NCI-H82 treated with DMSO at 0.1 percent for 48 hours (cell line): ENCODE measurements at regions not wholly inside any gene's neighbourhood (a gene's known extent, or its start where the extent isn't known, plus 50 kb on each side); places are given as distances from the start of the nearest gene placed in this dataset.
A peak's percentile ranks its signal among the peaks of the same experiment; 100 is the strongest.

Source experiments
- DNase-seq: peaks from one replicate; lab custom pipeline; 2025; ENCODE audit not compliant: unreplicated experiment; lab: John Stamatoyannopoulos, UW

- no peak for DNase-seq
Observed at GRCh38 chr21:28547766-28548165, 444.9 kb downstream of the LTN1 start.

GRCh38 chr21:28543975-28544374 lies 448.7 kb downstream of the LTN1 start:
- no peak for DNase-seq

DNA sequence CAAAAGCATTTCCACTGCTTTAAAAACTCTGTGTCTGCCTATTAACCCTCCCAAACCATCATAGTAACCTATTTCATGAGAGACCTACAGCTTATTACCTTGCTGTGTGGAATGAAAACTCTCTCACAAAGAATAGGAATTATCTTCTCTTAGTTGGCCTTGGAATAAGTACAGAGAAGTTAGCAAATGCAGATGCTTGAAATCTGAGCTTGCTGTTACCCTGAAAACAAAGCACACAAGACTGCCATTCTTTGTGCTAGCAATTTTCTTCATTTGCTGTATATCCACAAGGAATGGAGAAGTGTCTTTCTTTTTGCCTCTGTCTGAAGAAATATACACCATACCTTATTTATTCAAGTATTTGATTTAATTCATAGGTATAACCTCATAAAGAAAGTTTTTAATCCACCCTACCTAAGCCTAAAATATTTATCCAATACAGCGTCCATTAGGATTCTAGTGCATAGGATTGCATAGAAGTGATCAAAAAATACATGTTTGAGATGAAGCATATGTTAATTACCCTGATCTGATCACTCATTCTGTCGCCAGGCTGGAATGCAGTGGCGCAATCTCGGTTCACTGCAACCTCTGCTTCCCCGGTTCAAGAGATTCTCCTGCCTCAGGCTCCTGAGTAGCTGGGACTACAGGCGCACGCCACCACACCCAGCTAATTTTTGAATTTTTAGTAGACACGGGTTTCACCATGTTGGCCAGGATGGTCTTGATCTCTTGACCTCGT lies 451.1 kb downstream of the LTN1 start:
- no peak for DNase-seq

GRCh38 chr21:28540514-28540913 lies 452.2 kb downstream of the LTN1 start:
- DNase-seq, result no peak

GRCh38 chr21:28539623-28539988 lies 453.1 kb downstream of the LTN1 start:
- DNase-seq, result no peak

DNA sequence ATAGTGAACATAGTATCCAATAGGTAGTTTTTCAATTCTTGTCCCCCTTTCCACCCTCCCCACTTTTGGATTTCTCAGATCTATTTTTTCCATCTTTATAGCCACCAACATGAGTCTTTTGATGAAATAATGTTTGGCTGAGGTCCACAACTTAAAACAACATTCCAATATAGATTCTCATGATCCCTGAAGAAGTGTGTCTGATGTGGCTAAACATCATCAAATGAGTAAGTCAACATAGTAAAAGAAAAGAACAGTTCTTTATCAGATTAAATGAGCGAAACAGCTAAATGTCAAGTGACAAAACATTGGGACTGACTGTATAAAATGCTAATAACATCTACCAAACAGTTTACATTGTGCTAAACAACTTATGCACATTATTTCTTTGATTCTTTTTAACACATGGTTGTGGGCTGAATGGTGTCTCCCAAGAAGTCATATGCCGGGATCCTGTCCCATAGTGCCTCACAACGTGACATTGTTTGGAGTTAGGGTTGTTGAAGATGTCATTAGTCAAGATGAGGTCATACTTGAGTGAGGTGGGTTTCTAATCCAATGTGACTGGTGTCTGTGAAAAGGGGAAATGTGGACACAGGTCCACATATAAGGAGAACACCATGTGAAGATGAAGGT lies 453.6 kb downstream of the LTN1 start:
- no peak for DNase-seq

DNA sequence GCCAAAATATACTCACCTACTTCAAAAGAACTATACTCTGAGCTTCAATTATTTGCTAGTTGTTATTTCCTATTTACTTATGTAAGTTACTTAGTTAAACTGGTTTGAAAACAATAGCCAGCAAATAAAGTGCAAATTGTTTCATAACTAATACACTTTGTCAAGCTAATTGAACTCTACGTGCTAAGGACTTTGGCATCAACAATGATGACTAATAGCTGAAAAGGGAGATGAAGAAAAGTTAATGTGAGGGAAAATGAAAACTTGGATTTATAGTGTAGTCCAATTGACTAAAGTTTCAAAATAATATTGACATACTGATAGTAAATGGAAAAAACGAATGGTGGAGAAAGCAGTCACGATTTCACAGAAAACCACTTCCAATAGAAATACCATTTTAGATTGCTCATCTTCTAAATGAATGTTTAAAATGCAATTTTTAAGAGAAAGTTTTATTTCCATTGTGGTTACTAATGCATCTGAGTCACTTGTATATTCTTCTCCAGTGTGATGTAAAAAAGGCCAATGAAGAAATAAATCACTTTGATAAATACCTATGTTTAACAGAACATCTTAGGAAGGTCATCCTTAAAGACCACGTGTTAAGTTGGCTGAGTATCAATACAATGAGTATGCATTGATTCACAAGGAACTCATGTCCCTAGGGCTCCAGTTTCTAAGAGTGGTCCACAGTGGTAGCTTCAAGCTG lies 455.2 kb downstream of the LTN1 start:
- no peak for DNase-seq

GRCh38 chr21:28532446-28532845 lies 460.2 kb downstream of the LTN1 start:
- DNase-seq, result no peak

DNA sequence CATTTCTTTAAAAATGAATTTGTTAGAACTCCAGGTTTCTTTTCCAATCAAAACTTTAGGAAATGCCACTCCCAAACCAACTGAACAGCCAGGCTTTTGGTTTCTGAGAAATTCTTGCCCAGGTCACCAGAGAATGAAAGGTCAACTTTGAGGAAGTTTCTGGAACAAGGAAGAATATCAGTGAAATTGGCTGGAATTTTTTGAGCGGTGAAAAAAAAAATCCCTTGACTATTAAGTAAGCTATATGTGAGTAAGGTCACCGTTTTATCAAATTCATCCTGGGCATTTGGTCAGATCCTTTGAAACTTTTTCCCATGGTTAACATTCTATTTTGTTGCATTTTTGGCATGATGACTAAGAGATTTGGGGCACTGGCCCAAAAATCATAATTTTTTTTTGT lies 469.3 kb downstream of the LTN1 start:
- DNase-seq, result no peak

GRCh38 chr21:28522014-28522799 lies 470.5 kb downstream of the LTN1 start:
- DNase-seq, result peak; percentile 1

- no peak for DNase-seq
Observed at GRCh38 chr21:28518630-28519029, 474.0 kb downstream of the LTN1 start.

GRCh38 chr21:28516991-28517592 lies 475.6 kb downstream of the LTN1 start:
- peak; percentile 47 for DNase-seq

GRCh38 chr21:28516021-28516420 lies 476.7 kb downstream of the LTN1 start:
- no peak for DNase-seq

GRCh38 chr21:28513428-28513827 lies 479.2 kb downstream of the LTN1 start:
- no peak for DNase-seq

DNA sequence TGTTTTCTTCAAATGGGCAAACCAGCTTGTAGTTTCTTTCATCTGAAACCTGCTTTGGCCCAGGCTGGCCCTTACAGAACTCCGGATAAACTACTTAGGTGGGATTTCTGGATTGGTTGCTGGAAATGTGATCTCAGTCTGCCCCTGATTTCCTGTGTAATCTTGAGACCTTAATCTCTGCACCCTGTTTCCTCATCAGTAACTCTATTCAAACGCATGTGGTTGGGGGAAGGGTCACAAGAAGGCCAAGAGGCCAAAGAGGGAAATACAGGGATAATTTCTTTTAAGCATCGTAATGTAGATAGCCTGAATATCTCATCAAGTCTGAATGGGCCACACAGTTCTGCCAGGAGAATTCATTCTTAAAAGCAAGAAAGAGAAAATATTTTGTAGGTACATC lies 483.6 kb downstream of the LTN1 start:
- peak; percentile 36 for DNase-seq

DNA sequence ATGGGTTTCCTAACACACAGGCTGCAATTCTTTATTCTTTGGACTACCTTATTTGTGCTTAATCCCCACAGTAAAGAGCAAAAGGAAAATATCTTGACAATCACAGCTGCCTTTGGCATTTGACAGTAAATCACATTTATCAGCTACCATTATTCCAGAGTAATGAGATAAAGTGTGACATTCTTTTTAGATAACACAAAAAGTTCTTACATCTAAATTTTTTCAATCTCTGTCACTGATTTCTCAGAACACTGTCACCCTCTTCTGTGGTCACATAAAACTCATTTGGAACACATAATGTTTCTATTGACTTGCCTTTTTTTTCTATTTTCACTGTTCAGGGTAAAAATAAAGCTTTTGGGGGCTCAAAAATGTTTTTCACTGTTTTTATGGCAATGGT lies 484.6 kb downstream of the LTN1 start:
- no peak for DNase-seq

- DNase-seq, result no peak
Observed at GRCh38 chr21:28496517-28496916, 496.2 kb downstream of the LTN1 start.

DNA sequence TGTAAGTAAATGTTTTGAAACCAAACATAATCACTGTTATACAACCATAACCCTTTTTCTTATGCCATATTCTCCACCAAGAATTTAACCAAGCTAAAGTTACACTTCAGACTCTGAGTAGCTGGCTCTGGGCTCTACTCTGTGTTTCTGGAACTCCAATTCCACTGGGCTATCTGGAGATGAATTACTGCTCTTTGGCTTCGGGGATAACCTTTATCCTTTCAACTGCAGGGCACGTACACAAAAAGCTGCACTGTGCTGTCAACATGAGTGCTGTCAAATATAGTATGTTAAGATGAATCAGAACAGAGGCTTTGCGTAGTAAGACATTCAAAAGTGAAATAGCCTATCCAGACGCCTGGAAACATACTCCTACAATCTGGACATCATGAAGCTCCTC lies 500.6 kb downstream of the LTN1 start:
- no peak for DNase-seq

- no peak for DNase-seq
Observed at GRCh38 chr21:28489821-28490350, 502.8 kb downstream of the LTN1 start.

GRCh38 chr21:28489162-28489561 lies 503.5 kb downstream of the LTN1 start:
- no peak for DNase-seq
